IMR-90 (cell line): ENCODE measurements at regions not wholly inside any gene's neighbourhood (a gene's known extent, or its start where the extent isn't known, plus 50 kb on each side); places are given as distances from the start of the nearest gene placed in this dataset.

Experiments used
- ATAC-seq: fragments of 200-7000 bp; cut with Tn5 transposase; 2 replicates; pipeline ENCODE4 v1.9.1; 2020; ENCODE audit warnings: low read depth, mild to moderate bottlenecking, moderate library complexity
- BruUV-seq: library from RNA; stranded (reverse); fragments of 400-500 nt; replicated peaks from 2 replicates; lab custom pipeline; 2021; lab: Mats Ljungman, UMichigan
- CTCF ChIA-PET: fragments of 300-600 bp; formaldehyde crosslinking; extraction: SDS; loops from one replicate; lab custom pipeline; 2021; ENCODE audit warnings: antibody characterized with exemption; lab: Yijun Ruan, JAX
- POLR2A ChIA-PET: fragments of 300-600 bp; sonication (Branson Sonifier 250); formaldehyde crosslinking; loops from one replicate; lab custom pipeline; 2022; ENCODE audit warnings: antibody characterized with exemption; ENCODE audit not compliant: unreplicated experiment; lab: Charles Lee
- DNase-seq: peaks from one replicate; pipeline ENCODE4 v3.0.0; 2013
- H2AFZ ChIP-seq: replicated peaks from 2 replicates; pipeline ENCODE3; 2013; ENCODE audit warnings: low read length, mild to moderate bottlenecking; ENCODE audit not compliant: poor library complexity
- H2AK5ac ChIP-seq: 2 replicates; pipeline ENCODE4 v1.6.1; 2013; ENCODE audit warnings: low read depth, low read length, inconsistent platforms
- H2AK9ac ChIP-seq: replicated peaks from 2 replicates; pipeline ENCODE3; 2013; ENCODE audit warnings: mild to moderate bottlenecking, low read depth, low read length, moderate library complexity; ENCODE audit not compliant: poor library complexity
- H2BK120ac ChIP-seq: 2 replicates; pipeline ENCODE4 v1.6.1; 2013; ENCODE audit warnings: low read depth, low read length, inconsistent platforms
- H2BK15ac ChIP-seq: 3 replicates; pipeline ENCODE4 v1.6.1; 2013; ENCODE audit warnings: low read depth, low read length, inconsistent platforms
- H2BK20ac ChIP-seq: 2 replicates; pipeline ENCODE4 v1.6.1; 2013; ENCODE audit warnings: low read depth, mild to moderate bottlenecking, inconsistent platforms, low read length, moderate library complexity
- H2BK5ac ChIP-seq: 2 replicates; pipeline ENCODE4 v1.6.1; 2013; ENCODE audit warnings: mild to moderate bottlenecking, low read depth, low read length, inconsistent platforms; ENCODE audit not compliant: poor library complexity, severe bottlenecking
- H3K14ac ChIP-seq: replicated peaks from 2 replicates; pipeline ENCODE4 v1.6.1; 2013; ENCODE audit warnings: low read depth, low read length, inconsistent platforms
- H3K18ac ChIP-seq: 2 replicates; pipeline ENCODE4 v1.6.1; 2013; ENCODE audit warnings: low read depth, low read length, control low read depth
- H3K23ac ChIP-seq: 2 replicates; pipeline ENCODE4 v1.6.1; 2013; ENCODE audit warnings: low read depth, low read length, inconsistent platforms
- H3K27ac ChIP-seq: 2 replicates; pipeline ENCODE4 v1.5.1; 2013; ENCODE audit warnings: mild to moderate bottlenecking, control low read depth, low read length; ENCODE audit not compliant: insufficient read depth
- H3K27me3 ChIP-seq: 2 replicates; pipeline ENCODE4 v1.6.1; 2013; ENCODE audit warnings: low read length; ENCODE audit not compliant: control insufficient read depth, insufficient read depth
- H3K36me3 ChIP-seq: 2 replicates; pipeline ENCODE4 v1.6.1; 2013; ENCODE audit warnings: low read length, mixed read lengths; ENCODE audit not compliant: control insufficient read depth, insufficient read depth
- H3K4ac ChIP-seq: 2 replicates; pipeline ENCODE4 v1.6.1; 2013; ENCODE audit warnings: low read depth, low read length, inconsistent platforms
- H3K4me1 ChIP-seq: 2 replicates; pipeline ENCODE4 v1.6.1; 2013; ENCODE audit warnings: low read length, mixed read lengths; ENCODE audit not compliant: control insufficient read depth, insufficient read depth
- H3K4me2 ChIP-seq: 2 replicates; pipeline ENCODE4 v1.6.1; 2013; ENCODE audit warnings: low read depth, mild to moderate bottlenecking, control low read depth, low read length, moderate library complexity
- H3K4me3 ChIP-seq: 2 replicates; pipeline ENCODE4 v1.5.1; 2013; ENCODE audit warnings: low read depth, mild to moderate bottlenecking, control low read depth, low read length, moderate library complexity; ENCODE audit not compliant: insufficient read depth
- H3K56ac ChIP-seq: 2 replicates; pipeline ENCODE4 v1.6.1; 2013; ENCODE audit warnings: low read length, inconsistent platforms; ENCODE audit not compliant: insufficient read depth; ENCODE audit errors: extremely low read depth
- H3K79me1 ChIP-seq, 2 experiments: 2 replicates each; pipeline ENCODE4 v1.6.1; 2013; ENCODE audit warnings: low read length in 2 of 2, inconsistent platforms in 1 of 2, low read depth in 1 of 2
- H3K9ac ChIP-seq: 2 replicates; pipeline ENCODE4 v1.6.1; 2013; ENCODE audit warnings: low read depth, low read length, control low read depth
- H3K9me1 ChIP-seq: 2 replicates; pipeline ENCODE4 v1.6.1; 2013; ENCODE audit warnings: low read length, inconsistent platforms; ENCODE audit not compliant: insufficient read depth
- H3K9me3 ChIP-seq: 2 replicates; pipeline ENCODE4 v1.6.1; 2013; ENCODE audit warnings: low read length; ENCODE audit not compliant: control insufficient read depth, insufficient read depth
- H4K20me1 ChIP-seq: 2 replicates; pipeline ENCODE4 v1.6.1; 2013; ENCODE audit warnings: low read length, inconsistent platforms; ENCODE audit not compliant: insufficient read depth
- H4K5ac ChIP-seq: 2 replicates; pipeline ENCODE4 v1.6.1; 2013; ENCODE audit warnings: mild to moderate bottlenecking, low read depth, low read length, control low read depth
- H4K8ac ChIP-seq, 2 experiments: 2 replicates each; pipeline ENCODE4 v1.6.1; 2013; ENCODE audit warnings: low read depth in 2 of 2, low read length in 2 of 2, control low read depth in 1 of 2, inconsistent platforms in 1 of 2
- H4K91ac ChIP-seq: 2 replicates; pipeline ENCODE4 v1.6.1; 2013; ENCODE audit warnings: low read depth, low read length, inconsistent platforms; ENCODE audit not compliant: insufficient read depth
- MAFK ChIP-seq: IDR thresholded peaks from 2 replicates; pipeline ENCODE4 v1.6.1; 2012; ENCODE audit warnings: low read depth, low read length, improper control_type of control experiment
- WGBS, 2 experiments: methylation state at CpG; one replicate each; pipeline versions ENCODE4 v1.1.5 to v1.1.7; 2013; ENCODE audit warnings: missing lambda C conversion rate in 2 of 2; ENCODE audit not compliant: insufficient read length in 1 of 2; ENCODE audit errors: extremely low coverage in 2 of 2; 5-methylcytosine and 5-hydroxymethylcytosine counted together
- dilution Hi-C: fragments of 300-500 bp; cut with HindIII; formaldehyde crosslinking; loops from one replicate; pipeline ENCODE4 v1.14.3; 2018; ENCODE audit warnings: low sequenced_read_pairs; ENCODE audit not compliant: unreplicated experiment
- in situ Hi-C: fragments of 300-500 bp; cut with MboI; formaldehyde crosslinking; loops from 3 replicates; pipeline ENCODE4 v1.14.3; 2019; ENCODE audit warnings: low sequenced_read_pairs, inconsistent platforms, mixed read lengths
- intact Hi-C: fragments of 100-400 bp; cut with micrococcal nuclease; formaldehyde crosslinking; loops from 2 replicates; pipeline ENCODE4 v1.10.0; 2022

DNA sequence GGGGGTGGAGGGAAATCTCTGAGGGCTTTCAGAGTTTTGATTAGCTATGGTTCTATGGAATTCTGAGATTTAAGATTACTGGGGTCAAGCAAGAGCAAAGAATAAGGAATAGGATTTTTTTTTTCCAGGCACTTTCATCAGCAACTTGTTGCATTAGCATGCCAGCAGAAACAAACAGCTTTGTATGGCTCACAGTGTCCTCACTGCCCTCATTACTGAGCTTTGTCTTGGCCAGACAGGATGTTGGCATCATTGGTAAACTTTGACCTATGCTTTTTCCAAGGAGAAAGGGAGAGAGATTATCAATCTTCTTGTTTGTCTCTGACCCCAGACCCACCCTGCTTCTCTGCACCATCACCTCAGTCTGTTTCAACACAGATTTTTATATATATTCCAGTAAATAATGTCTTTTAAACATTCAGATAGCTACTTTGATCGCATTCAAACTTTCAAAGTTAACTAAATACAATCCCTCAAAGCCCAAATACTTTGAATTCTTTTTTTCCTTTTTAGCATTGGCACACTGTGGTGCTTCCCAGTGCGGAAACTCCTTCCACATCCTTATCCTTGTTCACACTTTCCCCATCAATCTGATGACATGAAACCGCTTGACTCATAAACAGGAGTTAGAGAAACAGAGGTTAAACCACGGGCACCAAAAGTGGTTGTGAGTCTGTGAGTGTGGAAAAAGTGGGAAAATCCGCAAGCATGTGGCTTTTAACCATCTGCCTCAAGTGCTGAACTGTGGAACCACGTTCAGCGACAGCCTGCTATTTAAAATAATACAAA lies 282.2 kb upstream of the FAR2 start:
- Histone ChIP-seq H3K4ac (no peak overlapping the region), H4K20me1 (no peaks in the 10 kb centered on the region), H2BK15ac (no peak overlapping the region), H3K4me3 (no peak overlapping the region), H3K27ac (no peak overlapping the region), H3K36me3 (no peaks in the 10 kb centered on the region), H3K18ac (no peak overlapping the region), H2AK5ac (no peak overlapping the region), H3K14ac (no peak overlapping the region), H3K27me3 (no peaks in the 10 kb centered on the region), H2BK20ac (no peak overlapping the region), H2AFZ (no peak overlapping the region), H4K8ac (no peak overlapping the region), H3K23ac (no peak overlapping the region), H4K91ac (no peak overlapping the region), H4K5ac (no peak overlapping the region; the same call in 1 of the 2 replicates), H3K4me1 (peaks cover 2% of the 10 kb centered on the region; the same call in 1 of the 2 replicates), H3K9ac (no peak overlapping the region), H3K9me1 (no peaks in the 10 kb centered on the region), H3K9me3 (no peaks in the 10 kb centered on the region), H3K4me2 (no peak overlapping the region), H2AK9ac (no peak overlapping the region), H3K79me1 (no peaks in the 10 kb centered on the region), H3K56ac (no peak overlapping the region), H2BK5ac (no peak overlapping the region), H2BK120ac (no peak overlapping the region)
- ChIA-PET CTCF (interaction anchor here (0.6 kb wide), 2 partner anchors 508 to 816 kb away, joined by 3 read pairs; no protein-coding TSS in a partner anchor), POLR2A (no interaction called here)
- no CpG with 5 or more reads among the region's 7 CpGs for WGBS, 2 experiments
- DNase-seq (no peak), ATAC-seq (no peak)
- intact Hi-C loops (no loop called here), in situ Hi-C loops (no loop called here), dilution Hi-C loops (no loop called here)
- no TSS peak for BruUV-seq
- TF ChIP-seq MAFK: no peak
